ENCODE measurements at regions not wholly inside any gene's neighbourhood (a gene's known extent, or its start where the extent isn't known, plus 50 kb on each side); places are given as distances from the start of the nearest gene placed in this dataset.

GRCh38 chr4:22020129-22020528 is 71.6 kb upstream of the KCNIP4 start:
- H3K4me1 ChIP-seq (replicated peaks in 1 of 2), result no peaks in the 10 kb centered on the region
- H3K4me3 ChIP-seq, result no peak overlapping the region
- no peak for TF ChIP-seq POLR2A (IDR thresholded peaks at IDR 0.05)
- TF ChIP-seq CTCF (IDR thresholded peaks at IDR 0.05), result no peak
- H3K36me3 ChIP-seq (replicated peaks in 1 of 2), result no peaks in the 10 kb centered on the region
- H3K27me3 ChIP-seq, result no peaks in the 10 kb centered on the region
- H3K27ac ChIP-seq, result no peak overlapping the region
- no peaks in the 10 kb centered on the region for H3K9me3 ChIP-seq (replicated peaks in 1 of 3)
- intact Hi-C loops (cut with DNase I), result no loop called here
- no peak for DNase-seq

- no peak for TF ChIP-seq CTCF (IDR thresholded peaks at IDR 0.05)
- no peak for TF ChIP-seq POLR2A (IDR thresholded peaks at IDR 0.05)
- DNase-seq, result no peak
- no peaks in the 10 kb centered on the region for H3K27me3 ChIP-seq
- WGBS, 4 donors, result 63 to 72% (median 71%) methylated on average over 4 of the region's 4 CpGs
- H3K36me3 ChIP-seq (replicated peaks in 1 of 2), result no peaks in the 10 kb centered on the region
- H3K27ac ChIP-seq, result no peak overlapping the region
- intact Hi-C loops (cut with DNase I), result no loop called here
- no peaks in the 10 kb centered on the region for H3K9me3 ChIP-seq (replicated peaks in 1 of 3)
- no peaks in the 10 kb centered on the region for H3K4me1 ChIP-seq (replicated peaks in 1 of 2)
- H3K4me3 ChIP-seq, result no peak overlapping the region
Measured at GRCh38 chr4:22019676-22020075, 71.1 kb upstream of the KCNIP4 start.

GRCh38 chr4:22014222-22014741 is 65.7 kb upstream of the KCNIP4 start:
- H3K36me3 ChIP-seq (replicated peaks in 1 of 2), result no peaks in the 10 kb centered on the region
- no peaks in the 10 kb centered on the region for H3K4me1 ChIP-seq (replicated peaks in 1 of 2)
- H3K4me3 ChIP-seq, result no peak overlapping the region
- 43 to 71% (median 61%) methylated on average over 3 of the region's 3 CpGs for WGBS, 4 donors
- intact Hi-C loops (cut with DNase I), result no loop called here
- no peaks in the 10 kb centered on the region for H3K9me3 ChIP-seq (replicated peaks in 1 of 3)
- H3K27me3 ChIP-seq, result no peaks in the 10 kb centered on the region
- DNase-seq, result no peak
- no peak for TF ChIP-seq CTCF (IDR thresholded peaks at IDR 0.05)
- no peak for TF ChIP-seq POLR2A (IDR thresholded peaks at IDR 0.05)
- H3K27ac ChIP-seq, result no peak overlapping the region

GRCh38 chr4:22003878-22004277 is 55.3 kb upstream of the KCNIP4 start:
- Histone ChIP-seq H3K27me3 (no peaks in the 10 kb centered on the region), H3K4me3 (no peak overlapping the region), H3K9me3 (replicated peaks in 1 of 3) (no peaks in the 10 kb centered on the region), H3K36me3 (replicated peaks in 1 of 2) (no peaks in the 10 kb centered on the region), H3K27ac (no peak overlapping the region), H3K4me1 (replicated peaks in 1 of 2) (no peaks in the 10 kb centered on the region)
- TF ChIP-seq CTCF (IDR thresholded peaks at IDR 0.05), result no peak
- no peak for TF ChIP-seq POLR2A (IDR thresholded peaks at IDR 0.05)
- no peak for DNase-seq
- intact Hi-C loops (cut with DNase I), result no loop called here
- WGBS, 4 donors, result 48 to 74% (median 57%) methylated on average over 1 of the region's 1 CpG

Small RNA genes lying in the stretch of these regions (small RNA-seq; reads per million reads assigned to genes)
- 0 reads per million in 2 donors for gene RNU6-420P
